Neural progenitor cell (in vitro differentiated cells): ENCODE measurements at regions not wholly inside any gene's neighbourhood (a gene's known extent, or its start where the extent isn't known, plus 50 kb on each side); places are given as distances from the start of the nearest gene placed in this dataset.

Experiments
- DNase-seq: peaks from one replicate; pipeline ENCODE4 v3.0.0-alpha.2; 2016; ENCODE audit warnings: low spot score
- H2AFZ ChIP-seq: fragments of 200-600 bp; sonication (generic); replicated peaks from 2 replicates; pipeline ENCODE4 v1.6.1; 2016; ENCODE audit warnings: antibody characterized with exemption
- H3F3A ChIP-seq: fragments of 200-600 bp; sonication (generic); 2 replicates; pipeline ENCODE4 v1.6.1; 2016; ENCODE audit warnings: antibody characterized with exemption, low read depth
- H3K27ac ChIP-seq: fragments of 200-600 bp; sonication (generic); 2 replicates; pipeline ENCODE4 v1.5.1; 2016; ENCODE audit warnings: mild to moderate bottlenecking
- H3K27me3 ChIP-seq: fragments of 200-600 bp; sonication (generic); 2 replicates; pipeline ENCODE4 v1.6.1; 2016; ENCODE audit warnings: mild to moderate bottlenecking, moderate library complexity
- H3K36me3 ChIP-seq: fragments of 200-600 bp; sonication (generic); 2 replicates; pipeline ENCODE4 v1.5.1; 2016
- H3K4me1 ChIP-seq: fragments of 200-600 bp; sonication (generic); 2 replicates; pipeline ENCODE4 v1.6.1; 2016; ENCODE audit warnings: mixed run types
- H3K4me2 ChIP-seq: fragments of 200-600 bp; sonication (generic); 2 replicates; pipeline ENCODE4 v1.6.1; 2016
- H3K4me3 ChIP-seq: fragments of 200-600 bp; sonication (generic); 2 replicates; pipeline ENCODE4 v1.5.1; 2016
- H3K79me2 ChIP-seq: fragments of 200-600 bp; sonication (generic); 2 replicates; pipeline ENCODE4 v1.6.1; 2016; ENCODE audit warnings: low read depth
- H3K9ac ChIP-seq: fragments of 200-600 bp; sonication (generic); 2 replicates; pipeline ENCODE4 v1.6.1; 2016
- H3K9me3 ChIP-seq: fragments of 200-600 bp; sonication (generic); 2 replicates; pipeline ENCODE4 v1.5.1; 2016; ENCODE audit warnings: low read depth
- H4K20me1 ChIP-seq: fragments of 200-600 bp; sonication (generic); 2 replicates; pipeline ENCODE4 v1.6.1; 2016; ENCODE audit warnings: low read depth
- H3K27ac Mint-ChIP-seq: 3 replicates; pipeline ENCODE4 v1.8.0; 2021; ENCODE audit warnings: mixed read lengths
- H3K27me3 Mint-ChIP-seq: 2 replicates; pipeline ENCODE4 v1.8.0; 2022; ENCODE audit warnings: low read depth, mild to moderate bottlenecking, inconsistent platforms, moderate library complexity, mixed read lengths; ENCODE audit not compliant: insufficient read depth
- H3K36me3 Mint-ChIP-seq: 3 replicates; pipeline ENCODE4 v1.8.0; 2021; ENCODE audit warnings: mixed read lengths
- H3K4me1 Mint-ChIP-seq: 3 replicates; pipeline ENCODE4 v1.8.0; 2021; ENCODE audit warnings: mixed read lengths
- H3K4me3 Mint-ChIP-seq: 3 replicates; pipeline ENCODE4 v1.8.0; 2021; ENCODE audit warnings: mild to moderate bottlenecking, moderate library complexity, mixed read lengths
- H3K9me3 Mint-ChIP-seq: 3 replicates; pipeline ENCODE4 v1.8.0; 2020; ENCODE audit warnings: mixed read lengths
- EZH2 ChIP-seq: fragments of 200-600 bp; sonication (generic); IDR thresholded peaks from 2 replicates; pipeline ENCODE4 v1.6.1; 2017; ENCODE audit warnings: antibody characterized with exemption, mild to moderate bottlenecking, moderate library complexity
- EZH2phosphoT487 ChIP-seq: fragments of 200-600 bp; sonication (generic); IDR thresholded peaks from 2 replicates; pipeline ENCODE4 v1.6.1; 2017; ENCODE audit warnings: antibody characterized with exemption
- TF ChIP-seq, protein P1 (sequence below): fragments of 200-600 bp; sonication (generic); IDR thresholded peaks from 2 replicates; pipeline ENCODE4 v1.5.1; 2017; ENCODE audit warnings: antibody characterized with exemption, mild to moderate bottlenecking

- Mint-ChIP-seq H3K4me3 (no peak overlapping the region), H3K27ac (no peak overlapping the region), H3K36me3 (no peaks in the 10 kb centered on the region), H3K9me3 (peaks cover 2% of the 10 kb centered on the region), H3K27me3 (peaks cover 4% of the 10 kb centered on the region), H3K4me1 (no peaks in the 10 kb centered on the region)
- no peaks in the 10 kb centered on the region for H3K4me1 ChIP-seq
- H3F3A ChIP-seq = no peaks in the 10 kb centered on the region
- DNase-seq = no peak
- no peaks in the 10 kb centered on the region for H3K36me3 ChIP-seq
- no peaks in the 10 kb centered on the region for H3K27me3 ChIP-seq
- no peaks in the 10 kb centered on the region for H3K79me2 ChIP-seq
- H4K20me1 ChIP-seq = no peaks in the 10 kb centered on the region
- H3K27ac ChIP-seq = no peak overlapping the region
- no peak overlapping the region for H3K4me2 ChIP-seq
- no peak overlapping the region for H3K4me3 ChIP-seq
- no peaks in the 10 kb centered on the region for H3K9me3 ChIP-seq
- no peak overlapping the region for H2AFZ ChIP-seq
- TF ChIP-seq EZH2phosphoT487 = no peak
- TF ChIP-seq, protein P1, sequence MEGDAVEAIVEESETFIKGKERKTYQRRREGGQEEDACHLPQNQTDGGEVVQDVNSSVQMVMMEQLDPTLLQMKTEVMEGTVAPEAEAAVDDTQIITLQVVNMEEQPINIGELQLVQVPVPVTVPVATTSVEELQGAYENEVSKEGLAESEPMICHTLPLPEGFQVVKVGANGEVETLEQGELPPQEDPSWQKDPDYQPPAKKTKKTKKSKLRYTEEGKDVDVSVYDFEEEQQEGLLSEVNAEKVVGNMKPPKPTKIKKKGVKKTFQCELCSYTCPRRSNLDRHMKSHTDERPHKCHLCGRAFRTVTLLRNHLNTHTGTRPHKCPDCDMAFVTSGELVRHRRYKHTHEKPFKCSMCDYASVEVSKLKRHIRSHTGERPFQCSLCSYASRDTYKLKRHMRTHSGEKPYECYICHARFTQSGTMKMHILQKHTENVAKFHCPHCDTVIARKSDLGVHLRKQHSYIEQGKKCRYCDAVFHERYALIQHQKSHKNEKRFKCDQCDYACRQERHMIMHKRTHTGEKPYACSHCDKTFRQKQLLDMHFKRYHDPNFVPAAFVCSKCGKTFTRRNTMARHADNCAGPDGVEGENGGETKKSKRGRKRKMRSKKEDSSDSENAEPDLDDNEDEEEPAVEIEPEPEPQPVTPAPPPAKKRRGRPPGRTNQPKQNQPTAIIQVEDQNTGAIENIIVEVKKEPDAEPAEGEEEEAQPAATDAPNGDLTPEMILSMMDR = no peak
- TF ChIP-seq EZH2 = no peak
- no peak overlapping the region for H3K9ac ChIP-seq
These were observed 276.1 kb downstream of the NEBL start for GRCh38 chr10:20620981-20621380.

DNA sequence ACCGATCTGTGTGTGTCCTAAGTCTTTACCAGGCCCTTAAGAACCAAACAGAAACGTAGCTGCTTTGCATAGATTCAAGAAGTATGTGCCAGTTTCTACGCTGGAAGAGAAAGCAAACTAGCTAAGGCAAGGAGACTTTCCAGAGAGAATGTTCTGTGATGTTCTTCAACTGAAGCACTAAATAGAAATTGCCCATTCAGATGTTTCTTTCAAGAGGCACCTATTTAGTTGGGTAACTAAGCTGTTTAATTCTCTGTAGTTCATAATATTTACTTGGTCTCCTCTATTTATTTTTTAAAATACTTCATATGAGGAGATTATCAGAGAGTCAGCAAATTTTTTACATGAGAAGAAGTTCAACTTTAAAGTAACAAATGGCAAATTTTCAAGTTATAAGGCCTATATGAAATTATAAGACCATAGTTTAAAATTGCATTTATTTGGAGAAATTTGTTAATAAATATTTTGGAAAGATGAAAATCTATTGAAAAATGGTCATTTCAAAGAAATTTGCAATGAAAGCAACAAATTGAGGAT, 279.0 kb downstream of the NEBL start:
- Mint-ChIP-seq H3K4me3 (no peak overlapping the region), H3K9me3 (no peaks in the 10 kb centered on the region), H3K36me3 (no peaks in the 10 kb centered on the region), H3K27ac (no peak overlapping the region), H3K4me1 (no peaks in the 10 kb centered on the region), H3K27me3 (no peaks in the 10 kb centered on the region)
- Histone ChIP-seq H4K20me1 (no peaks in the 10 kb centered on the region), H2AFZ (no peak overlapping the region), H3K4me2 (no peak overlapping the region), H3K9me3 (no peaks in the 10 kb centered on the region), H3K4me3 (no peak overlapping the region), H3F3A (no peaks in the 10 kb centered on the region), H3K27ac (no peak overlapping the region), H3K79me2 (no peaks in the 10 kb centered on the region), H3K9ac (no peak overlapping the region), H3K4me1 (no peaks in the 10 kb centered on the region), H3K36me3 (no peaks in the 10 kb centered on the region), H3K27me3 (no peaks in the 10 kb centered on the region)
- DNase-seq = no peak
- TF ChIP-seq EZH2 (no peak), EZH2phosphoT487 (no peak)
- TF ChIP-seq, protein P1 = no peak

DNA sequence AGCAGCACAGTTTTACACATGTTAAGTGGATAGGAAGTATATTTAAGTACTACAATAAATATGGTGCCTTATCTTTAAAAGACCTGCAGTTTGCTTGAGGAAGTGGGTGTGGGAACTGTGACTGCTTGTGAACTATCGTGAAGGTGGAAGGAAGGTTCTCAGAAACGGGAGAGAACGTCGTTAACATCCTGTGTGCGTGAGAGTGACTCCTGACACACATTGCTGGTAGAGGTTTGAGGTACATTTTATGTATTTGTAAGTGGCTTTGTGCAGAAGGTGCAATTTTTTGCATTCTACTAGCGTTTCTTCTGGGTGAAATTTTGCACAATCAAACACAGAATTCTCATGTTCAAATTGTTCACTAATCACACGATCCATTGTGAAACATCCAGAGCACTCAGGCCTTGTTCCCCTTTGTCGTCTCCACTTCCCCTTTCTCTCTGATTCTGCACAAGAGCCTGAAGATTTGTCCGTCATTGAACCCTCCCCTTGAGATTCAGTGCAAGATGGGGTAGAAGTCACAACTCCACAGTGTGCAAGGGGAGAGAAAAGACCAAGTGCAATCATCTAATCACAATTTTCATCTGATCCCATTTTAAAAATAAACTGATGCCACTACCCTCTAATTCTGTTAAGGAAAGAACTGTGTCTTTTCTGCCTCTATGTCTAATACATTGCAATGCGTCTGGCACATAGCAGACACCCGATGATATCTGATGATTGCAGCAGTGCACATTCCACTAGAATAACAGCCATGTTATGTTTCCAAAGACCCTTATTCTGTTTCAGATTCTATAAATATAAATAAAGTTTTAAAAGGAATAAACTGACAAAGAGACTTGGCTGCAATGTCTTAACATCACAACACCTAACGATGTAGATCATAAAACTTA, 279.9 kb downstream of the NEBL start:
- no peak for DNase-seq
- Mint-ChIP-seq H3K27ac (no peak overlapping the region), H3K27me3 (no peaks in the 10 kb centered on the region), H3K36me3 (no peaks in the 10 kb centered on the region), H3K4me3 (no peak overlapping the region), H3K9me3 (no peaks in the 10 kb centered on the region), H3K4me1 (no peaks in the 10 kb centered on the region)
- Histone ChIP-seq H3K27ac (no peak overlapping the region), H4K20me1 (no peaks in the 10 kb centered on the region), H3K27me3 (no peaks in the 10 kb centered on the region), H3K36me3 (no peaks in the 10 kb centered on the region), H3K4me1 (no peaks in the 10 kb centered on the region), H3K9me3 (no peaks in the 10 kb centered on the region), H3K79me2 (no peaks in the 10 kb centered on the region), H3F3A (no peaks in the 10 kb centered on the region), H3K4me2 (no peak overlapping the region), H3K9ac (no peak overlapping the region), H2AFZ (no peak overlapping the region), H3K4me3 (no peak overlapping the region)
- TF ChIP-seq EZH2 = no peak
- TF ChIP-seq EZH2phosphoT487 = no peak
- TF ChIP-seq, protein P1 = no peak
